ENCODE measurements at regions not wholly inside any gene's neighbourhood (a gene's known extent, or its start where the extent isn't known, plus 50 kb on each side); places are given as distances from the start of the nearest gene placed in this dataset.

DNA sequence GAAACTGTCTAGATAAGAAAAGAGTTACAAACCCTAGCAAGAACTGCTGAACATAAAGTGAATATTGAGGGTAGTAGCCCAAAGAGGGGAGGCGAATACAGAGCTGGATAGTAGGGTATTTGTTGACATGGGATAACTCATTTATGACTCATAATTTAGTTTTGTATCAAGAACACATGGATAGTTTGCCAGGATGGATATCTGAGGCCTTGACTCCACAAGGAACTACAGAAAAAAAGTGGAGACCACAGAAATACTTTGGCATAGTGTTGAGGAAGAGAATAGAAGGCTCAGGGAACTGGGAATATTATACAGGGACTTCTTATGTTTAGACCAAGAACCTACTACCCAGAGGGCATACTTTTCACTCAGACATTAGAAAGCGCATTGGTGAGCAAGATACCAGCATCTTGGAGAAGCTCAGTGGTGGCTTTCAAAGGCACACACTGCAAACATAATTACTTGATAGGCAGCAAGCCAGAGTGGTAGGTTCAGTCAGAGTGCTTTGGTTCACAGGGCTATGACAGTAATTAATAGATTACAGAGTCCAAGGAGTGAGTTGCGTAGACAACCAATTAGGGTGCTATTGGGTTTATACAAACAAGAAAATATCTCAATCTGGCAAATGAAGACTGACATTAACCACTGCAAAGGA is 51.9 kb upstream of the ZBTB7C start:
- no peaks in the 10 kb centered on the region for H3K27me3 ChIP-seq (ENCODE audit: insufficient read depth, insufficient read length)
- H3K9me3 ChIP-seq (ENCODE audit: insufficient read depth, low read length), result no peaks in the 10 kb centered on the region; the same call in 1 of the 2 replicates
- no peaks in the 10 kb centered on the region for H3K36me3 ChIP-seq (ENCODE audit: insufficient read depth, insufficient read length, low read length)
- H3K4me3 ChIP-seq (ENCODE audit: insufficient read length, low read depth), result no peak overlapping the region
- TF ChIP-seq YY1 (IDR thresholded peaks at IDR 0.05; ENCODE audit: insufficient read depth, insufficient read length), result no peak
- TF ChIP-seq SUZ12 (IDR thresholded peaks at IDR 0.05; ENCODE audit: extremely low read depth, insufficient read depth, insufficient read length), result no peak
- TF ChIP-seq ZNF274 (IDR thresholded peaks at IDR 0.05; ENCODE audit: low read depth, low read length), result no peak
- no peak overlapping the region for H3K9ac ChIP-seq (ENCODE audit: insufficient read length, low read depth)
- DNase-seq (ENCODE audit: low read depth, low spot score), result no peak
- no peaks in the 10 kb centered on the region for H3K4me1 ChIP-seq (ENCODE audit: insufficient read depth, insufficient read length)

DNA sequence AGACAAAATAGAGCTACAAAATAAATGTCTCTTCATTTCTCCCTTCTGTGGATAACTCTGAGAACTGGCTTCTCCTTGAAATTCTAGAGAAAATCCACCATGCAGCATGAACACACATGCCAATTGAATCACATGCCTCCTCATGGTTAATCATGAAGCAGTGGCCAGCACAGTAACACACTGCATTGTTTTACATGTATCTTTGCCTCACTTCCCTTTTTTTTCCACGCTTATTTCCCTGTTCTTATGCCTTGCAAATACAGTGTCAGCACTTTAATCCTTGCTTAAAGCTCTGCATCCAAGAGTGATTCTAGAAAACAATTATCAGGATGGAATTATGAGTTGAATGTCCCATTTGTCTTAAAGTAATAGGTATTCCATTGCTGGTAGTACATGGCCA is 50.3 kb upstream of the ZBTB7C start:
- H3K4me1 ChIP-seq (ENCODE audit: insufficient read depth, insufficient read length), result no peaks in the 10 kb centered on the region
- H3K9me3 ChIP-seq (ENCODE audit: insufficient read depth, low read length), result no peaks in the 10 kb centered on the region; the same call in 1 of the 2 replicates
- TF ChIP-seq ZNF274 (IDR thresholded peaks at IDR 0.05; ENCODE audit: low read depth, low read length) (no peak), YY1 (IDR thresholded peaks at IDR 0.05; ENCODE audit: insufficient read depth, insufficient read length) (no peak), SUZ12 (IDR thresholded peaks at IDR 0.05; ENCODE audit: extremely low read depth, insufficient read depth, insufficient read length) (no peak)
- no peaks in the 10 kb centered on the region for H3K36me3 ChIP-seq (ENCODE audit: insufficient read depth, insufficient read length, low read length)
- no peak overlapping the region for H3K4me3 ChIP-seq (ENCODE audit: insufficient read length, low read depth)
- no peak for DNase-seq (ENCODE audit: low read depth, low spot score)
- H3K27me3 ChIP-seq (ENCODE audit: insufficient read depth, insufficient read length), result no peaks in the 10 kb centered on the region
- H3K9ac ChIP-seq (ENCODE audit: insufficient read length, low read depth), result no peak overlapping the region

- H3K4me1 ChIP-seq (ENCODE audit: insufficient read depth, insufficient read length), result no peaks in the 10 kb centered on the region
- no peaks in the 10 kb centered on the region for H3K27me3 ChIP-seq (ENCODE audit: insufficient read depth, insufficient read length)
- no peak overlapping the region for H3K4me3 ChIP-seq (ENCODE audit: insufficient read length, low read depth)
- TF ChIP-seq YY1 (IDR thresholded peaks at IDR 0.05; ENCODE audit: insufficient read depth, insufficient read length) (no peak), ZNF274 (IDR thresholded peaks at IDR 0.05; ENCODE audit: low read depth, low read length) (no peak), SUZ12 (IDR thresholded peaks at IDR 0.05; ENCODE audit: extremely low read depth, insufficient read depth, insufficient read length) (no peak)
- no peak for DNase-seq (ENCODE audit: low read depth, low spot score)
- H3K9ac ChIP-seq (ENCODE audit: insufficient read length, low read depth), result no peak overlapping the region
- H3K36me3 ChIP-seq (ENCODE audit: insufficient read depth, insufficient read length, low read length), result no peaks in the 10 kb centered on the region
- H3K9me3 ChIP-seq (ENCODE audit: insufficient read depth, low read length), result no peaks in the 10 kb centered on the region; the same call in 1 of the 2 replicates
Measured at GRCh38 chr18:48459016-48459415, 49.8 kb upstream of the ZBTB7C start.
